IMR-90 (cell line): ENCODE measurements at regions not wholly inside any gene's neighbourhood (a gene's known extent, or its start where the extent isn't known, plus 50 kb on each side); places are given as distances from the start of the nearest gene placed in this dataset.

ENCODE experiments used
- ATAC-seq: fragments of 200-7000 bp; cut with Tn5 transposase; 2 replicates; pipeline ENCODE4 v1.9.1; 2020; ENCODE audit warnings: low read depth, mild to moderate bottlenecking, moderate library complexity
- BruUV-seq: library from RNA; stranded (reverse); fragments of 400-500 nt; replicated peaks from 2 replicates; lab custom pipeline; 2021; lab: Mats Ljungman, UMichigan
- CTCF ChIA-PET: fragments of 300-600 bp; formaldehyde crosslinking; extraction: SDS; loops from one replicate; lab custom pipeline; 2021; ENCODE audit warnings: antibody characterized with exemption; lab: Yijun Ruan, JAX
- POLR2A ChIA-PET: fragments of 300-600 bp; sonication (Branson Sonifier 250); formaldehyde crosslinking; loops from one replicate; lab custom pipeline; 2022; ENCODE audit warnings: antibody characterized with exemption; ENCODE audit not compliant: unreplicated experiment; lab: Charles Lee
- DNase-seq: peaks from one replicate; pipeline ENCODE4 v3.0.0; 2013
- H2AFZ ChIP-seq: replicated peaks from 2 replicates; pipeline ENCODE3; 2013; ENCODE audit warnings: low read length, mild to moderate bottlenecking; ENCODE audit not compliant: poor library complexity
- H2AK5ac ChIP-seq: 2 replicates; pipeline ENCODE4 v1.6.1; 2013; ENCODE audit warnings: low read depth, low read length, inconsistent platforms
- H2AK9ac ChIP-seq: replicated peaks from 2 replicates; pipeline ENCODE3; 2013; ENCODE audit warnings: mild to moderate bottlenecking, low read depth, low read length, moderate library complexity; ENCODE audit not compliant: poor library complexity
- H2BK120ac ChIP-seq: 2 replicates; pipeline ENCODE4 v1.6.1; 2013; ENCODE audit warnings: low read depth, low read length, inconsistent platforms
- H2BK15ac ChIP-seq: 3 replicates; pipeline ENCODE4 v1.6.1; 2013; ENCODE audit warnings: low read depth, low read length, inconsistent platforms
- H2BK20ac ChIP-seq: 2 replicates; pipeline ENCODE4 v1.6.1; 2013; ENCODE audit warnings: low read depth, mild to moderate bottlenecking, inconsistent platforms, low read length, moderate library complexity
- H2BK5ac ChIP-seq: 2 replicates; pipeline ENCODE4 v1.6.1; 2013; ENCODE audit warnings: mild to moderate bottlenecking, low read depth, low read length, inconsistent platforms; ENCODE audit not compliant: poor library complexity, severe bottlenecking
- H3K14ac ChIP-seq: replicated peaks from 2 replicates; pipeline ENCODE4 v1.6.1; 2013; ENCODE audit warnings: low read depth, low read length, inconsistent platforms
- H3K18ac ChIP-seq: 2 replicates; pipeline ENCODE4 v1.6.1; 2013; ENCODE audit warnings: low read depth, low read length, control low read depth
- H3K23ac ChIP-seq: 2 replicates; pipeline ENCODE4 v1.6.1; 2013; ENCODE audit warnings: low read depth, low read length, inconsistent platforms
- H3K27ac ChIP-seq: 2 replicates; pipeline ENCODE4 v1.5.1; 2013; ENCODE audit warnings: mild to moderate bottlenecking, control low read depth, low read length; ENCODE audit not compliant: insufficient read depth
- H3K27me3 ChIP-seq: 2 replicates; pipeline ENCODE4 v1.6.1; 2013; ENCODE audit warnings: low read length; ENCODE audit not compliant: control insufficient read depth, insufficient read depth
- H3K36me3 ChIP-seq: 2 replicates; pipeline ENCODE4 v1.6.1; 2013; ENCODE audit warnings: low read length, mixed read lengths; ENCODE audit not compliant: control insufficient read depth, insufficient read depth
- H3K4ac ChIP-seq: 2 replicates; pipeline ENCODE4 v1.6.1; 2013; ENCODE audit warnings: low read depth, low read length, inconsistent platforms
- H3K4me1 ChIP-seq: 2 replicates; pipeline ENCODE4 v1.6.1; 2013; ENCODE audit warnings: low read length, mixed read lengths; ENCODE audit not compliant: control insufficient read depth, insufficient read depth
- H3K4me2 ChIP-seq: 2 replicates; pipeline ENCODE4 v1.6.1; 2013; ENCODE audit warnings: low read depth, mild to moderate bottlenecking, control low read depth, low read length, moderate library complexity
- H3K4me3 ChIP-seq: 2 replicates; pipeline ENCODE4 v1.5.1; 2013; ENCODE audit warnings: low read depth, mild to moderate bottlenecking, control low read depth, low read length, moderate library complexity; ENCODE audit not compliant: insufficient read depth
- H3K56ac ChIP-seq: 2 replicates; pipeline ENCODE4 v1.6.1; 2013; ENCODE audit warnings: low read length, inconsistent platforms; ENCODE audit not compliant: insufficient read depth; ENCODE audit errors: extremely low read depth
- H3K79me1 ChIP-seq, 2 experiments: 2 replicates each; pipeline ENCODE4 v1.6.1; 2013; ENCODE audit warnings: low read length in 2 of 2, inconsistent platforms in 1 of 2, low read depth in 1 of 2
- H3K9ac ChIP-seq: 2 replicates; pipeline ENCODE4 v1.6.1; 2013; ENCODE audit warnings: low read depth, low read length, control low read depth
- H3K9me1 ChIP-seq: 2 replicates; pipeline ENCODE4 v1.6.1; 2013; ENCODE audit warnings: low read length, inconsistent platforms; ENCODE audit not compliant: insufficient read depth
- H3K9me3 ChIP-seq: 2 replicates; pipeline ENCODE4 v1.6.1; 2013; ENCODE audit warnings: low read length; ENCODE audit not compliant: control insufficient read depth, insufficient read depth
- H4K20me1 ChIP-seq: 2 replicates; pipeline ENCODE4 v1.6.1; 2013; ENCODE audit warnings: low read length, inconsistent platforms; ENCODE audit not compliant: insufficient read depth
- H4K5ac ChIP-seq: 2 replicates; pipeline ENCODE4 v1.6.1; 2013; ENCODE audit warnings: mild to moderate bottlenecking, low read depth, low read length, control low read depth
- H4K8ac ChIP-seq, 2 experiments: 2 replicates each; pipeline ENCODE4 v1.6.1; 2013; ENCODE audit warnings: low read depth in 2 of 2, low read length in 2 of 2, control low read depth in 1 of 2, inconsistent platforms in 1 of 2
- H4K91ac ChIP-seq: 2 replicates; pipeline ENCODE4 v1.6.1; 2013; ENCODE audit warnings: low read depth, low read length, inconsistent platforms; ENCODE audit not compliant: insufficient read depth
- BHLHE40 ChIP-seq: fragments of 150-350 bp; IDR thresholded peaks from 2 replicates; pipeline ENCODE4 v1.6.1; 2016; ENCODE audit warnings: mild to moderate bottlenecking, low read depth, low read length
- CEBPB ChIP-seq: IDR thresholded peaks from 2 replicates; pipeline ENCODE4 v1.6.1; 2012; ENCODE audit warnings: low read depth, low read length, improper control_type of control experiment
- CHD1 ChIP-seq: IDR thresholded peaks from 2 replicates; pipeline ENCODE4 v1.6.1; 2012; ENCODE audit warnings: low read depth, low read length, improper control_type of control experiment
- CTCF ChIP-seq: conservative IDR thresholded peaks from 2 replicates; pipeline ENCODE4 v1.5.1; 2012; ENCODE audit warnings: mild to moderate bottlenecking, low read depth, low read length, improper control_type of control experiment
- ELK1 ChIP-seq: fragments of 150-350 bp; IDR thresholded peaks from 2 replicates; pipeline ENCODE4 v1.6.1; 2016; ENCODE audit warnings: low read depth, mild to moderate bottlenecking, low read length, moderate library complexity, borderline replicate concordance
- FOS ChIP-seq: fragments of 150-350 bp; IDR thresholded peaks from 2 replicates; pipeline ENCODE4 v1.6.1; 2016; ENCODE audit warnings: low read depth, low read length
- MAFK ChIP-seq: IDR thresholded peaks from 2 replicates; pipeline ENCODE4 v1.6.1; 2012; ENCODE audit warnings: low read depth, low read length, improper control_type of control experiment
- MAZ ChIP-seq: IDR thresholded peaks from 2 replicates; pipeline ENCODE4 v1.6.1; 2012; ENCODE audit warnings: low read depth, mild to moderate bottlenecking, low read length, improper control_type of control experiment, moderate library complexity, borderline replicate concordance
- MXI1 ChIP-seq: IDR thresholded peaks from 2 replicates; pipeline ENCODE4 v1.6.1; 2012; ENCODE audit warnings: low read depth, mild to moderate bottlenecking, low read length, moderate library complexity, borderline replicate concordance
- NFE2L2 ChIP-seq: fragments of 150-350 bp; IDR thresholded peaks from 2 replicates; pipeline ENCODE4 v1.6.1; 2016; ENCODE audit warnings: low read depth, mild to moderate bottlenecking, low read length
- POLR2A ChIP-seq: IDR thresholded peaks from 2 replicates; pipeline ENCODE4 v1.6.1; 2012; ENCODE audit warnings: mild to moderate bottlenecking, low read depth, low read length
- RAD21 ChIP-seq: IDR thresholded peaks from 2 replicates; pipeline ENCODE4 v1.6.1; 2012; ENCODE audit warnings: low read length, improper control_type of control experiment
- RCOR1 ChIP-seq: IDR thresholded peaks from 2 replicates; pipeline ENCODE4 v1.6.1; 2012; ENCODE audit warnings: mild to moderate bottlenecking, low read length, improper control_type of control experiment; ENCODE audit not compliant: insufficient replicate concordance
- RFX5 ChIP-seq: IDR thresholded peaks from 2 replicates; pipeline ENCODE4 v1.8.0; 2012; ENCODE audit warnings: low read depth, mild to moderate bottlenecking, low read length, moderate library complexity
- SMC3 ChIP-seq: fragments of 150-350 bp; IDR thresholded peaks from 2 replicates; pipeline ENCODE4 v1.6.1; 2016; ENCODE audit warnings: low read depth, mild to moderate bottlenecking, antibody characterized with exemption, low read length, moderate library complexity
- USF2 ChIP-seq: fragments of 150-350 bp; IDR thresholded peaks from 2 replicates; pipeline ENCODE4 v1.6.1; 2017; ENCODE audit warnings: mild to moderate bottlenecking, antibody characterized with exemption, low read length, low read depth
- dilution Hi-C: fragments of 300-500 bp; cut with HindIII; formaldehyde crosslinking; loops from one replicate; pipeline ENCODE4 v1.14.3; 2018; ENCODE audit warnings: low sequenced_read_pairs; ENCODE audit not compliant: unreplicated experiment
- in situ Hi-C: fragments of 300-500 bp; cut with MboI; formaldehyde crosslinking; loops from 3 replicates; pipeline ENCODE4 v1.14.3; 2019; ENCODE audit warnings: low sequenced_read_pairs, inconsistent platforms, mixed read lengths
- intact Hi-C: fragments of 100-400 bp; cut with micrococcal nuclease; formaldehyde crosslinking; loops from 2 replicates; pipeline ENCODE4 v1.10.0; 2022

- BruUV-seq, result no TSS peak
- H2AFZ ChIP-seq, result no peak overlapping the region
- no peaks in the 10 kb centered on the region for H3K27me3 ChIP-seq
- H2BK15ac ChIP-seq, result no peak overlapping the region
- H3K4me2 ChIP-seq, result no peak overlapping the region
- DNase-seq (no peak), ATAC-seq (no peak)
- H3K9ac ChIP-seq, result no peak overlapping the region
- intact Hi-C loops (no loop called here), dilution Hi-C loops (no loop called here), in situ Hi-C loops (no loop called here)
- ChIA-PET CTCF (no interaction called here), POLR2A (no interaction called here)
- no peak overlapping the region for H3K23ac ChIP-seq
- no peak overlapping the region for H2BK5ac ChIP-seq
- H3K9me1 ChIP-seq, result no peaks in the 10 kb centered on the region
- no peak overlapping the region for H3K14ac ChIP-seq
- peaks cover 3% of the 10 kb centered on the region; the same call in 1 of the 2 replicates for H3K9me3 ChIP-seq
- no peak overlapping the region for H2AK9ac ChIP-seq
- no peak overlapping the region for H3K56ac ChIP-seq
- H2BK120ac ChIP-seq, result no peak overlapping the region
- H4K8ac ChIP-seq, result no peak overlapping the region
- no peak overlapping the region for H3K27ac ChIP-seq
- no peaks in the 10 kb centered on the region for H3K36me3 ChIP-seq
- H3K79me1 ChIP-seq, result no peaks in the 10 kb centered on the region
- H3K4ac ChIP-seq, result no peak overlapping the region
- H3K18ac ChIP-seq, result no peak overlapping the region
- no peak overlapping the region for H4K5ac ChIP-seq
- no peak overlapping the region for H4K91ac ChIP-seq
- H2BK20ac ChIP-seq, result no peak overlapping the region
- no peak overlapping the region for H2AK5ac ChIP-seq
- H3K4me3 ChIP-seq, result no peak overlapping the region
- H4K20me1 ChIP-seq, result no peaks in the 10 kb centered on the region
- no peaks in the 10 kb centered on the region for H3K4me1 ChIP-seq
- TF ChIP-seq USF2, result no peak
- TF ChIP-seq SMC3, result no peak
- no peak for TF ChIP-seq RCOR1
- no peak for TF ChIP-seq CEBPB
- TF ChIP-seq FOS, result no peak
- TF ChIP-seq NFE2L2, result no peak
- no peak for TF ChIP-seq BHLHE40
- TF ChIP-seq CTCF, result no peak
- no peak for TF ChIP-seq RAD21
- no peak for TF ChIP-seq CHD1
- TF ChIP-seq MAFK, result no peak
- TF ChIP-seq ELK1, result no peak
- no peak for TF ChIP-seq MAZ
- no peak for TF ChIP-seq MXI1
- no peak for TF ChIP-seq POLR2A
- no peak for TF ChIP-seq RFX5
These were observed 1352.7 kb downstream of the HACE1 start for GRCh38 chr6:103507052-103507451.
